ENCODE measurements at regions not wholly inside any gene's neighbourhood (a gene's known extent, or its start where the extent isn't known, plus 50 kb on each side); places are given as distances from the start of the nearest gene placed in this dataset.

DNA sequence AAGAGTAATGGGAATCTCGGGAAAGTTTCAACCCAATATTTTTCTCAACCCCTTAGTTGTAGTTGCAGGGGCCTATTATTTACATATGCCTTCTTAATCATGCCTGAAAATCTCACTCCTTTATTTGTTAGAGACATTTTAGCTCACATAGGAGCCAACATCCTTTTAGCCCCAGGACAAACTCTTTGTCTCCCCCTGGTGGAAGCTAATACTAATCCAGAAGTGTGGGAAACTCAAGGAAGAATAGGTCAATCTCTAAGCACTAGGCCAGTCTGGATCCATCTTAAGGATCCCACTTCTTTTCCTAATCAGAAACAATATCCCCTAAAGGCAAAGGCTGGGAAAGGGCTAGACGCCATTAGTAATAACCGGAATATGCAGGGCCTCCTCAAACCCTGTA, 550.9 kb upstream of the PKDCC start:
- TF ChIP-seq ZNF274 (IDR thresholded peaks at IDR 0.05; ENCODE audit: low read depth, low read length) (no peak), SUZ12 (IDR thresholded peaks at IDR 0.05; ENCODE audit: extremely low read depth, insufficient read depth, insufficient read length) (no peak), YY1 (IDR thresholded peaks at IDR 0.05; ENCODE audit: insufficient read depth, insufficient read length) (no peak)

Measured in NT2/D1 (cell line).